GM12878 (cell line): ENCODE measurements at regions not wholly inside any gene's neighbourhood (a gene's known extent, or its start where the extent isn't known, plus 50 kb on each side); places are given as distances from the start of the nearest gene placed in this dataset.

Experiments used
- ATAC-seq: fragments of 200-7000 bp; cut with Tn5 transposase; 3 replicates; pipeline ENCODE4 v1.9.1; 2020; ENCODE audit warnings: mild to moderate bottlenecking, moderate library complexity
- BruUV-seq: library from RNA; stranded (reverse); fragments of 400-500 nt; replicated peaks from 2 replicates; lab custom pipeline; 2021; lab: Mats Ljungman, UMichigan
- CTCF ChIA-PET: fragments of 300-600 bp; sonication (Branson Sonifier 250); formaldehyde crosslinking; extraction: SDS; loops from one replicate; lab custom pipeline; 2021; ENCODE audit warnings: inconsistent platforms; lab: Yijun Ruan, JAX
- POLR2A ChIA-PET: fragments of 350-600 bp; formaldehyde crosslinking; extraction: SDS; loops from one replicate; lab custom pipeline; 2021; ENCODE audit warnings: inconsistent platforms; lab: Charles Lee
- RAD21 ChIA-PET: fragments of 300-600 bp; sonication (Branson Sonifier 250); formaldehyde crosslinking; loops from one replicate; lab custom pipeline; 2023; ENCODE audit warnings: antibody characterized with exemption; ENCODE audit not compliant: unreplicated experiment; lab: Charles Lee
- SMC1A ChIA-PET: fragments of 300-600 bp; sonication (Branson Sonifier 250); formaldehyde crosslinking; loops from one replicate; lab custom pipeline; 2023; ENCODE audit not compliant: unreplicated experiment, uncharacterized antibody; lab: Charles Lee
- DNase-seq: peaks from one replicate; pipeline ENCODE4 v3.0.0-alpha.2; 2011; ENCODE audit warnings: low read depth, low spot score
- FAIRE-seq: peaks from 3 replicates; lab custom pipeline; 2011; peaks lifted over from hg19 to GRCh38; lab: Jason Lieb, UNC
- H2AFZ ChIP-seq: 2 replicates; pipeline ENCODE4 v1.6.0; 2011; ENCODE audit warnings: low read depth, low read length, control low read depth; ENCODE audit not compliant: control insufficient read depth
- H3K27ac ChIP-seq: 2 replicates; pipeline ENCODE4 v1.5.1; 2011; ENCODE audit warnings: control low read depth; ENCODE audit not compliant: control insufficient read depth, insufficient read depth
- H3K27me3 ChIP-seq, 2 experiments: replicated peaks in 1 of 2; 2 replicates each; pipeline versions ENCODE4 v1.6.0 to v1.6.1; 2011; ENCODE audit warnings: low read length in 1 of 2; ENCODE audit not compliant: control insufficient read depth in 2 of 2, insufficient read depth in 2 of 2
- H3K36me3 ChIP-seq, 2 experiments: 2 replicates each; pipeline ENCODE4 v1.5.1; 2011; ENCODE audit warnings: low read length in 1 of 2; ENCODE audit not compliant: control insufficient read depth in 2 of 2, insufficient read depth in 2 of 2
- H3K4me1 ChIP-seq: 2 replicates; pipeline ENCODE4 v1.6.1; 2011; ENCODE audit warnings: mild to moderate bottlenecking, low read length, moderate library complexity, mixed read lengths; ENCODE audit not compliant: control insufficient read depth, insufficient read depth
- H3K4me2 ChIP-seq: 2 replicates; pipeline ENCODE4 v1.6.0; 2011; ENCODE audit warnings: control low read depth; ENCODE audit not compliant: control insufficient read depth, insufficient read depth
- H3K4me3 ChIP-seq: fragments of 200-600 bp; sonication (generic); 2 replicates; pipeline ENCODE4 v1.5.1; 2016
- H3K79me2 ChIP-seq: 2 replicates; pipeline ENCODE4 v1.6.0; 2011; ENCODE audit warnings: low read length; ENCODE audit not compliant: control insufficient read depth, insufficient read depth
- H3K9ac ChIP-seq: 2 replicates; pipeline ENCODE4 v1.8.0; 2011; ENCODE audit warnings: low read length, control low read depth, mixed read lengths; ENCODE audit not compliant: control insufficient read depth, insufficient read depth
- H3K9me3 ChIP-seq: replicated peaks from 3 replicates; pipeline ENCODE4 v1.5.1; 2011; ENCODE audit warnings: mild to moderate bottlenecking, low read length; ENCODE audit not compliant: control insufficient read depth, insufficient read depth
- H4K20me1 ChIP-seq: 2 replicates; pipeline ENCODE4 v1.6.0; 2011; ENCODE audit not compliant: control insufficient read depth, insufficient read depth
- ATF7 ChIP-seq: fragments of 450-650 bp; IDR thresholded peaks from 2 replicates; pipeline ENCODE4 v1.6.1; 2016; ENCODE audit warnings: low read depth, mild to moderate bottlenecking
- BCL3 ChIP-seq: IDR thresholded peaks from 2 replicates; pipeline ENCODE4 v1.6.1; 2011; ENCODE audit warnings: borderline replicate concordance, low read depth, mild to moderate bottlenecking, moderate library complexity, low read length; ENCODE audit not compliant: insufficient read depth, poor library complexity, severe bottlenecking
- CTCF ChIP-seq, 3 experiments: IDR thresholded peaks in 2 of 3; conservative IDR thresholded peaks in 1 of 3; 2 replicates each; pipeline ENCODE4 v1.5.1; 2011; ENCODE audit warnings: low read depth in 3 of 3, low read length in 3 of 3, mild to moderate bottlenecking in 3 of 3, control low read depth in 2 of 3, moderate library complexity in 2 of 3, inconsistent platforms in 1 of 3, mixed read lengths in 1 of 3; ENCODE audit not compliant: control insufficient read depth in 2 of 3, insufficient read depth in 1 of 3; ENCODE audit errors: extremely low read depth in 1 of 3
- FOS ChIP-seq: IDR thresholded peaks from 3 replicates; pipeline ENCODE4 v1.6.1; 2011; ENCODE audit warnings: borderline replicate concordance; ENCODE audit not compliant: insufficient read length; ENCODE audit errors: extremely low read depth
- HDAC6 ChIP-seq: fragments of 200-600 bp; sonication (generic); IDR thresholded peaks from one replicate; pipeline ENCODE4 v1.8.0; 2017; ENCODE audit warnings: antibody characterized with exemption; ENCODE audit not compliant: unreplicated experiment
- MTA3 ChIP-seq: IDR thresholded peaks from 2 replicates; pipeline ENCODE4 v1.6.1; 2012; ENCODE audit warnings: low read length, inconsistent platforms, borderline replicate concordance
- NR2C1 ChIP-seq: fragments of 450-650 bp; IDR thresholded peaks from 2 replicates; pipeline ENCODE4 v1.6.1; 2017; ENCODE audit warnings: antibody characterized with exemption, mild to moderate bottlenecking, moderate library complexity
- PKNOX1 ChIP-seq: fragments of 450-650 bp; IDR thresholded peaks from 2 replicates; pipeline ENCODE4 v1.6.1; 2016; ENCODE audit warnings: mild to moderate bottlenecking
- SMC3 ChIP-seq: IDR thresholded peaks from 2 replicates; pipeline ENCODE4 v1.6.1; 2011; ENCODE audit warnings: low read length, improper control_type of control experiment, borderline replicate concordance
- ZNF274 ChIP-seq: IDR thresholded peaks from one replicate; pipeline ENCODE4 v1.8.0; 2011; ENCODE audit not compliant: insufficient read length, insufficient read depth
- WGBS: methylation state at CpG from one replicate; pipeline ENCODE4 v1.1.6; 2016; ENCODE audit warnings: low lambda C conversion rate; ENCODE audit not compliant: insufficient replicate concordance, insufficient coverage; ENCODE audit errors: missing lambda C conversion rate; 5-methylcytosine and 5-hydroxymethylcytosine counted together
- in situ Hi-C: fragments of 300-500 bp; cut with MboI; formaldehyde crosslinking; loops from 9 replicates; pipeline ENCODE4 v1.14.3; 2018; ENCODE audit warnings: mixed read lengths
- intact Hi-C: fragments of 100-400 bp; cut with micrococcal nuclease; formaldehyde crosslinking; loops from one replicate; pipeline ENCODE4 v1.14.2; 2022; ENCODE audit not compliant: unreplicated experiment

DNA sequence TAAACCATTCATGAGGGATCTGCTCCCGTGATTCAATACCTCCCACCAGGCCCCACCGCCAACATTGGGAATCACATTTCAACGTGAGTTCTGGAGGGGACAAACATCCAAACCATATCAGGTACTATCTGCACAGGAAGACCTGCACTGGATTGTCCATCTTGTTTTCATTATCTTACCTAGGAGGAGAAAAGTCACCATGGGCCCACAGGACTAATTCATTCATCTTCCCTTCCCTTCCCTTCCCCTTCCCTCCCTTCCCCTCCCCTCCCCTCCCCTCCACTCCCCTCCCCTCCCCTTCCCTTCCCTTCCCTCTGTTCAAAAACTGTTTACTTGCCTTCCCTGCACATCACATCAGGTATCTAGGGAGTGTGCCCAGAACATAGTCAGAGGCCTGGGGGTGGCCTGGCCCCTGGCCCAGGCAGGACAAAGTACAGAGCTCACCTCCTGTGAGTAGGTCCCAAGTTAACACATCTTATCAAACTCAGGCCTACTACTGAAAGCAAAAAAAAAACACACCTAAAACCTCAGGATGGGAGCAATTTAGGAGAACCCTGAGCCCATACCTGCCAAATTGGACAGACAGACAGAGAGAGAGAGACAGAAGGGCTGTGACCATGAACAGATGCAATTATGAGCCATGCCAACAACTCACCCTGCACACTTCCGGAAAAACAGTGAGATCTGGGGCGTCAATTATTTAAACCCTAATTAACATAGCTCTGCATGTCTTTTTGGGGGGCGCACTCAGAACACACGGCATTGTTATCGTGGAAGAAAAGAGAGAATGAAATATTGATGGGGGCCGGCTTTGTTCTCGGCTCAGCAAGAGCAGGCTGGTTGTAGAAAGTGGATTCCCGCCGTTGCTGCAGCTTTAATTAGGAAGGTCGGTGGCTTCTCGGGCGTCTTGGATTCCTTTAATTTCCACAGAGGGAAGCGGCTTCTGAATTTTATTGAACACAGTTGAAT is 151.2 kb downstream of the IRX5 start:
- in situ Hi-C loops: no loop called here
- CTCF ChIA-PET: interaction anchor here (0.7 kb wide), 1 partner anchor 320 kb away, joined by 5 read pairs; no protein-coding TSS in a partner anchor
- H3K9me3 ChIP-seq: no peaks in the 10 kb centered on the region

More for the DNA sequence above, 151.2 kb downstream of the IRX5 start:
- WGBS: 50% methylated on average over 16 of the region's 16 CpGs
- Histone ChIP-seq H3K4me2 (no peak overlapping the region), H3K4me1 (no peaks in the 10 kb centered on the region), H2AFZ (no peak overlapping the region), H4K20me1 (no peaks in the 10 kb centered on the region)
- SMC1A ChIA-PET: no interaction called here
- TF ChIP-seq CTCF (IDR thresholded peaks at IDR 0.05 in 2 of 3, conservative IDR thresholded peaks at IDR 0.05 in 1 of 3; ENCODE audit: control insufficient read depth in 2 of 3, extremely low read depth in 1 of 3, insufficient read depth in 1 of 3, low read depth in 3 of 3, low read length in 3 of 3): no peak
- TF ChIP-seq SMC3: no peak
- no peak for TF ChIP-seq ATF7
- no peak for TF ChIP-seq ZNF274
- no peak for TF ChIP-seq BCL3
- no peak for TF ChIP-seq MTA3
- no peak for TF ChIP-seq FOS
- no peak for TF ChIP-seq HDAC6
- no peak for TF ChIP-seq PKNOX1
- no peak for TF ChIP-seq NR2C1
- TF ChIP-seq, all 136 proteins: peak for 0
- H3K27me3 ChIP-seq: no peaks in the 10 kb centered on the region; a peak in 1 of 4 replicates
- ChIA-PET RAD21 (no interaction called here), POLR2A (no interaction called here)
- no peak overlapping the region for H3K27ac ChIP-seq
- FAIRE-seq (no peak), ATAC-seq (no peak), DNase-seq (no peak)
- BruUV-seq: no TSS peak
- no peaks in the 10 kb centered on the region for H3K79me2 ChIP-seq
- intact Hi-C loops: no loop called here
- H3K36me3 ChIP-seq: no peaks in the 10 kb centered on the region
- no peak overlapping the region for H3K4me3 ChIP-seq
- H3K9ac ChIP-seq: no peak overlapping the region
